Ovary (tissue), 3 donors: ENCODE measurements at regions not wholly inside any gene's neighbourhood (a gene's known extent, or its start where the extent isn't known, plus 50 kb on each side); places are given as distances from the start of the nearest gene placed in this dataset.

Experiments
- EP300 ChIP-seq: sonication (generic); formaldehyde crosslinking; IDR thresholded peaks from one replicate; pipeline ENCODE4 v1.6.1; 2017; ENCODE audit warnings: antibody characterized with exemption
- POLR2A ChIP-seq: fragments of 450-650 bp; IDR thresholded peaks from one replicate; pipeline ENCODE4 v1.6.1; 2017; ENCODE audit warnings: antibody characterized with exemption, mild to moderate bottlenecking, moderate library complexity
- TF ChIP-seq, protein P1 (sequence below), 3 donors: fragments of 450-650 bp in 2 of 3; fragments of 200-600 bp in 1 of 3; IDR thresholded peaks; one replicate each; pipeline versions ENCODE4 v1.5.1 to v1.8.0; 2016 to 2022; ENCODE audit warnings: antibody characterized with exemption in 3 of 3, mild to moderate bottlenecking in 1 of 3
- donor health status: DM: no; HTN: no; CAD: no.

DNA sequence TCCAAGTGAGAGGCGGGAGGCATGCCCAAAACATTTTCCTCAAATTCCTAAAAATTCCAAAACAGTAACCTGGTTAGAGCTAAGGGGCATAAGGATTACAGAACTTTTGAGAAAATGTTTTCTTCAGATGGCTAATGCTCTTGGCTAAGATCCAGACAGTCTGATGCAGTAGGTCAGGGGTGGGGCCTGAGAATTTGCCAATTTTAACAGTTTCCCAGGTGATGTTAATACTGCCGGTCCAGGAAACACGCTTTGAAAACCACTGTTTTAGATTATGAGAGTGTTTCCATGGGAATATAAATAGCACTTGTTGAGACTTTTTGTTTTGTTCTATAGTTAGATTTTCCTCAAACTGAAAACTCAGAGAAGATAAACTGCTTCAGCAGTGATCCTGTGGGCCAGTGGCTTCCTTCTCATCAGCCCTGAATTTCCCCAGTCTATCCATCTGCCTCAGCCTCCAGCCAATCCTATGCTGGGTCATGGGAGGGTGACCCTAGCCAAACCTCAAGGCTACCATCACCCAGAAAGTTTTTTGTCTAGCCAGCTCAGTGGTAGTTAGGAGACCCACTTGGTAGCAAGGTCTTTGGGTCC is 71.6 kb upstream of the ACP3 start:
- TF ChIP-seq, protein P1, sequence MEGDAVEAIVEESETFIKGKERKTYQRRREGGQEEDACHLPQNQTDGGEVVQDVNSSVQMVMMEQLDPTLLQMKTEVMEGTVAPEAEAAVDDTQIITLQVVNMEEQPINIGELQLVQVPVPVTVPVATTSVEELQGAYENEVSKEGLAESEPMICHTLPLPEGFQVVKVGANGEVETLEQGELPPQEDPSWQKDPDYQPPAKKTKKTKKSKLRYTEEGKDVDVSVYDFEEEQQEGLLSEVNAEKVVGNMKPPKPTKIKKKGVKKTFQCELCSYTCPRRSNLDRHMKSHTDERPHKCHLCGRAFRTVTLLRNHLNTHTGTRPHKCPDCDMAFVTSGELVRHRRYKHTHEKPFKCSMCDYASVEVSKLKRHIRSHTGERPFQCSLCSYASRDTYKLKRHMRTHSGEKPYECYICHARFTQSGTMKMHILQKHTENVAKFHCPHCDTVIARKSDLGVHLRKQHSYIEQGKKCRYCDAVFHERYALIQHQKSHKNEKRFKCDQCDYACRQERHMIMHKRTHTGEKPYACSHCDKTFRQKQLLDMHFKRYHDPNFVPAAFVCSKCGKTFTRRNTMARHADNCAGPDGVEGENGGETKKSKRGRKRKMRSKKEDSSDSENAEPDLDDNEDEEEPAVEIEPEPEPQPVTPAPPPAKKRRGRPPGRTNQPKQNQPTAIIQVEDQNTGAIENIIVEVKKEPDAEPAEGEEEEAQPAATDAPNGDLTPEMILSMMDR (IDR thresholded peaks at IDR 0.05) = no peak
- no peak for TF ChIP-seq POLR2A
- TF ChIP-seq EP300 = no peak
